HL-60 (cell line): ENCODE measurements at regions not wholly inside any gene's neighbourhood (a gene's known extent, or its start where the extent isn't known, plus 50 kb on each side); places are given as distances from the start of the nearest gene placed in this dataset.

Source experiments
- POLR2AphosphoS5 ChIP-seq: IDR thresholded peaks from 2 replicates; pipeline ENCODE4 v1.6.1; 2012; ENCODE audit warnings: low read depth
- SPI1 ChIP-seq: IDR thresholded peaks from 2 replicates; pipeline ENCODE4 v1.6.1; 2012; ENCODE audit warnings: low read depth, mild to moderate bottlenecking, borderline replicate concordance
- TF ChIP-seq, protein P1 (sequence below): IDR thresholded peaks from one replicate; pipeline ENCODE4 v1.5.1; 2011; ENCODE audit warnings: low read length, control low read depth, inconsistent platforms; ENCODE audit not compliant: insufficient read depth
- TF ChIP-seq, protein P2 (sequence below): IDR thresholded peaks from 2 replicates; pipeline ENCODE4 v1.6.1; 2012; ENCODE audit warnings: low read depth; ENCODE audit not compliant: insufficient replicate concordance

- TF ChIP-seq, protein P1, sequence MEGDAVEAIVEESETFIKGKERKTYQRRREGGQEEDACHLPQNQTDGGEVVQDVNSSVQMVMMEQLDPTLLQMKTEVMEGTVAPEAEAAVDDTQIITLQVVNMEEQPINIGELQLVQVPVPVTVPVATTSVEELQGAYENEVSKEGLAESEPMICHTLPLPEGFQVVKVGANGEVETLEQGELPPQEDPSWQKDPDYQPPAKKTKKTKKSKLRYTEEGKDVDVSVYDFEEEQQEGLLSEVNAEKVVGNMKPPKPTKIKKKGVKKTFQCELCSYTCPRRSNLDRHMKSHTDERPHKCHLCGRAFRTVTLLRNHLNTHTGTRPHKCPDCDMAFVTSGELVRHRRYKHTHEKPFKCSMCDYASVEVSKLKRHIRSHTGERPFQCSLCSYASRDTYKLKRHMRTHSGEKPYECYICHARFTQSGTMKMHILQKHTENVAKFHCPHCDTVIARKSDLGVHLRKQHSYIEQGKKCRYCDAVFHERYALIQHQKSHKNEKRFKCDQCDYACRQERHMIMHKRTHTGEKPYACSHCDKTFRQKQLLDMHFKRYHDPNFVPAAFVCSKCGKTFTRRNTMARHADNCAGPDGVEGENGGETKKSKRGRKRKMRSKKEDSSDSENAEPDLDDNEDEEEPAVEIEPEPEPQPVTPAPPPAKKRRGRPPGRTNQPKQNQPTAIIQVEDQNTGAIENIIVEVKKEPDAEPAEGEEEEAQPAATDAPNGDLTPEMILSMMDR = no peak
- no peak for TF ChIP-seq POLR2AphosphoS5
- TF ChIP-seq SPI1 = no peak
- TF ChIP-seq, protein P2, sequence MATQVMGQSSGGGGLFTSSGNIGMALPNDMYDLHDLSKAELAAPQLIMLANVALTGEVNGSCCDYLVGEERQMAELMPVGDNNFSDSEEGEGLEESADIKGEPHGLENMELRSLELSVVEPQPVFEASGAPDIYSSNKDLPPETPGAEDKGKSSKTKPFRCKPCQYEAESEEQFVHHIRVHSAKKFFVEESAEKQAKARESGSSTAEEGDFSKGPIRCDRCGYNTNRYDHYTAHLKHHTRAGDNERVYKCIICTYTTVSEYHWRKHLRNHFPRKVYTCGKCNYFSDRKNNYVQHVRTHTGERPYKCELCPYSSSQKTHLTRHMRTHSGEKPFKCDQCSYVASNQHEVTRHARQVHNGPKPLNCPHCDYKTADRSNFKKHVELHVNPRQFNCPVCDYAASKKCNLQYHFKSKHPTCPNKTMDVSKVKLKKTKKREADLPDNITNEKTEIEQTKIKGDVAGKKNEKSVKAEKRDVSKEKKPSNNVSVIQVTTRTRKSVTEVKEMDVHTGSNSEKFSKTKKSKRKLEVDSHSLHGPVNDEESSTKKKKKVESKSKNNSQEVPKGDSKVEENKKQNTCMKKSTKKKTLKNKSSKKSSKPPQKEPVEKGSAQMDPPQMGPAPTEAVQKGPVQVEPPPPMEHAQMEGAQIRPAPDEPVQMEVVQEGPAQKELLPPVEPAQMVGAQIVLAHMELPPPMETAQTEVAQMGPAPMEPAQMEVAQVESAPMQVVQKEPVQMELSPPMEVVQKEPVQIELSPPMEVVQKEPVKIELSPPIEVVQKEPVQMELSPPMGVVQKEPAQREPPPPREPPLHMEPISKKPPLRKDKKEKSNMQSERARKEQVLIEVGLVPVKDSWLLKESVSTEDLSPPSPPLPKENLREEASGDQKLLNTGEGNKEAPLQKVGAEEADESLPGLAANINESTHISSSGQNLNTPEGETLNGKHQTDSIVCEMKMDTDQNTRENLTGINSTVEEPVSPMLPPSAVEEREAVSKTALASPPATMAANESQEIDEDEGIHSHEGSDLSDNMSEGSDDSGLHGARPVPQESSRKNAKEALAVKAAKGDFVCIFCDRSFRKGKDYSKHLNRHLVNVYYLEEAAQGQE = no peak
Observed at GRCh38 chr17:34699181-34699580, 119.8 kb downstream of the TMEM132E start.
